ENCODE measurements at regions not wholly inside any gene's neighbourhood (a gene's known extent, or its start where the extent isn't known, plus 50 kb on each side); places are given as distances from the start of the nearest gene placed in this dataset.

DNA sequence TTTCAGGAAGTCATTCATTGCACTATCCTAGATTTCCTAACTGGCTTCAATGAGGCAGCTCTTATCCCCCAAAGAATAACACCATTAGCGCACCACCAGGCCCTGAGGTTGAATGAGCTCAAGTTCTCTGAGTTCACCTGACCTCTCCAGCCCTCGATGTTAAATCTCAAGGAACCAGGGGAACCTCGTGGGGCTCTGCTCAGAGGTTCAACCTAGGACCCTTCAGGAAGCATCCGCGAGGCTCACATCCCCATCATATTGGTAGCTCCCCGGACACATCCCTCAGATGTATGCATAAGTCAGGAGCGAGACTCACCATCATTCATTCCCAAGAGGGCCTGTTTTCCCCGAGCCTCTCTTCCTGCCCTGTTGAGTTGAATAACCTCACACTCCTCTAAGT, 145.6 kb upstream of the KLHL29 start:
- no peaks in the 10 kb centered on the region; a peak in 1 of 22 replicates for H3K9me3 ChIP-seq (replicated peaks in 1 of 11)
- H3K27ac ChIP-seq, result no peak overlapping the region
- H4K20me1 ChIP-seq, result no peaks in the 10 kb centered on the region
- H3K4me3 ChIP-seq, result no peak overlapping the region
- H3K9ac ChIP-seq, result no peak overlapping the region
- H3K36me3 ChIP-seq, result no peaks in the 10 kb centered on the region
- peaks cover 0 to 8% (median 0%) of the 10 kb centered on the region in 10 experiments; a peak in 4 of 20 replicates for H3K4me1 ChIP-seq
- no peak overlapping the region for H3K4me2 ChIP-seq
- H3K27me3 ChIP-seq, result no peaks in the 10 kb centered on the region
- TF ChIP-seq Cebpa-rat (IDR thresholded peaks at IDR 0.05), result no peak

DNA sequence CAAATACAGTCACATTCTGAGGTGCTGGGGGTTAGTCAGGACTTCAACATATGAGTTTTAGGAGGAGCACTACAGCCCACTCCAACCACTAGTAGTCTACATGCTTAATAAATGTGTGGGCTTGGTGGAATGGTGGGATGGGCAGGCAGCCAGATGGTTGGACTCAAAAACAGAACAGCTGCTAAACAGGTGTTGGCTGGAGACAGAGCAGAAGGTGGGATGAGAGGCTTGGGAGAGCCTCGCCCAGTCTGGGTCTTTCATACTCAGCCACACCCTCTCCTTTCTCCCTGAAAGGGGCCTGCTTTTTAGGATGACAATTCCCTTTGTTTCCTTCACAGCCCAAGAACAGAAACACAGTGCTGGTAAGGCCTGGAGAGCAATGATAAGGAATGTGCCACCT, 143.9 kb upstream of the KLHL29 start:
- no peak for TF ChIP-seq Cebpa-rat (IDR thresholded peaks at IDR 0.05)
- Histone ChIP-seq H3K4me1 (no peaks in the 10 kb centered on the region), H3K9me3 (replicated peaks in 1 of 11) (no peaks in the 10 kb centered on the region; a peak in 1 of 22 replicates), H3K4me3 (no peak overlapping the region), H3K27ac (no peak overlapping the region), H3K36me3 (no peaks in the 10 kb centered on the region), H3K9ac (no peak overlapping the region), H3K4me2 (no peak overlapping the region), H4K20me1 (no peaks in the 10 kb centered on the region), H3K27me3 (no peaks in the 10 kb centered on the region)

DNA sequence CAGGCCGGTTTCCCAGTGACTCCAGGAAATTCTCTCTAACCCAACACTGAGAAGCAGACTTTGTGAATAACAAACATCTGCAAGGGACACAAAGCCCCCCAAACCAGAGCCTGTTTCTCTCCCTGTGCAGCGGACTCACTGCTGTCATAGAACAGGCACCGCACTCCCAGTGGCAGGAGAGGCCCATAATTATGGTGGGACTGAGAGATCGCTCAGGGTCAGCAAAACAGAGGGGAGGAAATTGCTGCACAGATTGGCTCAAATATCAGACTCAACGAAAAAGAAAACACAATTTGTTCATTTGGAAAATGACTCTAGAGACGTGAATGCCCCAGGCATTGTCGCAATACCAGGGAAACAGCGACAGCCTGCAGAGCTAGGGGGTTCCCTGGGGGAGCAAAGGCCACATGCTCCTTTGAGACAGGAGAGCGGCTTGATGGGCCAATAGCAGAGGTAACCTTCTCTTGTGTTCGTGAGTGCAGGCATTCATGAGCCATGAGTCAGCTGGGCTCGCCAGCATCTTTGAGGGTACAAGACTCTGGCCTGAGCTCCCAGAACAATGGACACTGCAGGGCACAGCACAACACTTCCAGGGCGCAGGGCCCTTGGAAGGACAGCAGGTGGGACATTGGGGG, 143.3 kb upstream of the KLHL29 start:
- no peaks in the 10 kb centered on the region for H3K4me1 ChIP-seq
- no peaks in the 10 kb centered on the region for H4K20me1 ChIP-seq
- no peaks in the 10 kb centered on the region for H3K27me3 ChIP-seq
- no peak overlapping the region for H3K27ac ChIP-seq
- no peak overlapping the region for H3K4me2 ChIP-seq
- H3K36me3 ChIP-seq, result no peaks in the 10 kb centered on the region
- TF ChIP-seq Cebpa-rat (IDR thresholded peaks at IDR 0.05), result no peak
- H3K9ac ChIP-seq, result no peak overlapping the region
- no peak overlapping the region for H3K4me3 ChIP-seq
- no peaks in the 10 kb centered on the region; a peak in 1 of 22 replicates for H3K9me3 ChIP-seq (replicated peaks in 1 of 11)

DNA sequence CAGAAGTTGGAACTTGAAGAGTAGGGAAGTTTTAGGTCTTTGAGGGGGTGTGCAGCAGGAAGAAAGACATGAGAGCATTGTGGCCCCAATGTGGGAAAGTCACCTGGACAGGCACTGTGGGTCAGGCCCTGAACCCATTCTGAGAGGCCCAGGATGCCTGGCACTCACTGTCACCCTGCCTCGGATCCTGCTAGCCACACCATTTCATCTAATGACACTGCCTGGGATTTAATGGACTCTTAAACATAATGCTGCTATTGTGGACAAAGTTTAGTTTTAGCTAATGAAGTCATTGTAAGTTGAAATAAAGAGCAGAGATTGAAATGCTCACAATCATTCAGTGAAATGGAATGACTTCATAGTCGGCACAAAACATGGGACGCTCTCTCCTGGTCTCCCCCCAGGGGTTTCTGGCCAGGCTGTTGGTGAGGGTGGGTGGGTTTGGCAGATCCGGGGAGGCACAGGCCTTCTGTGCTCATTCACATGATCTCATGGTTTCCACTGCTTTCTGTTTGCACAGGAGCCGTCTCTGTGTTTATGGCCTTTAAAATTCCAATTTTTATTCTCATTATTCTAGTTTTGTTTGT, 141.8 kb upstream of the KLHL29 start:
- Histone ChIP-seq H3K4me1 (no peaks in the 10 kb centered on the region), H3K36me3 (no peaks in the 10 kb centered on the region), H4K20me1 (no peaks in the 10 kb centered on the region), H3K9ac (no peak overlapping the region), H3K27ac (no peak overlapping the region), H3K27me3 (no peaks in the 10 kb centered on the region), H3K9me3 (replicated peaks in 1 of 11) (no peaks in the 10 kb centered on the region; a peak in 1 of 22 replicates), H3K4me2 (no peak overlapping the region), H3K4me3 (no peak overlapping the region)
- TF ChIP-seq Cebpa-rat (IDR thresholded peaks at IDR 0.05), result no peak

DNA sequence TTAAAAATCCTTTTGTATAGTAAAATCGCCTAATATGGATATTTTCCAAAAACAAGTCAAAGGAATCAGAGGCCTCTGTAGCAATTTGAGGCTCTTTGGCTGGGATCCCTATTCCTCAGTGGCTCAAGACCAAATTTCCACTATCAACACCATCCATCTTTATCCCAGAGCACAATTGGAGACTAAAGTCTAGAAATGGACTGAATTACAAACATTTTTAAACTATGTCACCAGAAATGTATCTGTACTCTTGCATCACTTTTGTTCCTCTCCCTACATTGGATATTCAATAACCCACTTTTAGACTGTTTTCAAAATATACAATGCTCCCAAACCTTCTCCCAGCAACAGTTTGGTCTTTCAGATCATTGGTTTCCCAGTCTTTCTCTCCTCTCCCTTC, 140.4 kb upstream of the KLHL29 start:
- Histone ChIP-seq H4K20me1 (no peaks in the 10 kb centered on the region), H3K4me2 (no peak overlapping the region), H3K4me3 (no peak overlapping the region), H3K27ac (no peak overlapping the region), H3K9me3 (replicated peaks in 1 of 11) (no peaks in the 10 kb centered on the region; a peak in 1 of 22 replicates), H3K9ac (no peak overlapping the region), H3K36me3 (no peaks in the 10 kb centered on the region), H3K4me1 (no peaks in the 10 kb centered on the region), H3K27me3 (no peaks in the 10 kb centered on the region)
- no peak for TF ChIP-seq Cebpa-rat (IDR thresholded peaks at IDR 0.05)

DNA sequence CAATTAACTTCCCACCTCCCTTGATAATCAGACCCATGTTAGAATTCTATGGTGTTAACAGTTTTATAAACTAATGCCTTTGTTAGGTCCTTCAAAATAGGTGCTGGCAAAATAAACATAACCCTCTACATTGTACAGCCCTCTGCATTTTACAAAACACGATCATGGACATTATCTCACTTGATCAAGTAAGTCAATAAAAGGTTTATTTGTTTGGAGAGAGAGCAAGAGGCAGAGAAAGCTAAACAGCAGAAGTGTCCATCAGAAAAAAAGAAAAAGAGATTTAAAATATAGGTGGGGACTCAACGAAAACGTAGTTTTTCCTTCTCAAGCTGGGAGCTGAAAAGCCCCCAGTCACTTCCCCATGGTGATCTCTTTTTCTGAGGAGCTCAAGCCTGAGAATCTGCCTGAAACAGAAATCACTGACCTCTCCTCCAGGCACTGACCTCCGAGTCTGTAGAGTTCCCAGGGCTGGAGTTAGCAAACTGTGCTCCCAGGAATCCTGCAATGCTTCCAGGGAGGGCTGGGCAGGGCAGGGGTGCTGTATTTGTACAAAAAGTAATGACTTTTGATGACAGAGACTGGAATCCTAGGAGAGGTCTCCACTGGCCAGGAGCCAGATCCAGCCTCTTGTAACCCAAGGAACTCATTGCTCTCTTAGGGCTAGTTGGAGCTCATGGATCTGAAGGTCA, 137.8 kb upstream of the KLHL29 start:
- Histone ChIP-seq H3K9me3 (replicated peaks in 1 of 11) (no peaks in the 10 kb centered on the region), H3K27ac (no peak overlapping the region), H3K4me2 (no peak overlapping the region), H3K27me3 (no peaks in the 10 kb centered on the region), H3K36me3 (no peaks in the 10 kb centered on the region), H4K20me1 (no peaks in the 10 kb centered on the region), H3K4me3 (no peak overlapping the region), H3K9ac (no peak overlapping the region), H3K4me1 (no peaks in the 10 kb centered on the region)
- no peak for TF ChIP-seq Cebpa-rat (IDR thresholded peaks at IDR 0.05)

DNA sequence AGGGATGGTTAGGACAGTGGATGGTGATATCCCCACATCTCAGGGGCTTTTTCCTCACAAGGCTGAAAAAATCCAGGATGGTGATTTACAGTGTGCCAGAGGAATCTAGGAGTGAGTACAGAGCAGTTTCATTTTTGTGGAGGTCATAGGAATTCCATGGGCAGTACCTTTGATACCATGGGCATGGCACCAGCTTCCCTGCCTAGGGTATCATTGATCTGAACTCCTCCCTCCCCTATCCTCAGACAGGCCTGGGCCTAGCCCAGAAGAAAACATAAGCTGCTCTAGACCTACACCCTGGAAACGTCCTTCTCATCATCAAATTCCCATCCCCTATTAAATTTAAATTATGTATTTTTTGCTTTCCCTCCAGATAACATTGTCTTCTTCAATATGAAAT, 136.3 kb upstream of the KLHL29 start:
- H3K4me2 ChIP-seq, result no peak overlapping the region
- no peaks in the 10 kb centered on the region for H3K36me3 ChIP-seq
- H4K20me1 ChIP-seq, result no peaks in the 10 kb centered on the region
- H3K27me3 ChIP-seq, result no peaks in the 10 kb centered on the region
- no peak for TF ChIP-seq Cebpa-rat (IDR thresholded peaks at IDR 0.05)
- no peak overlapping the region for H3K27ac ChIP-seq
- no peak overlapping the region for H3K9ac ChIP-seq
- no peaks in the 10 kb centered on the region for H3K9me3 ChIP-seq (replicated peaks in 1 of 11)
- no peaks in the 10 kb centered on the region for H3K4me1 ChIP-seq
- H3K4me3 ChIP-seq, result no peak overlapping the region

DNA sequence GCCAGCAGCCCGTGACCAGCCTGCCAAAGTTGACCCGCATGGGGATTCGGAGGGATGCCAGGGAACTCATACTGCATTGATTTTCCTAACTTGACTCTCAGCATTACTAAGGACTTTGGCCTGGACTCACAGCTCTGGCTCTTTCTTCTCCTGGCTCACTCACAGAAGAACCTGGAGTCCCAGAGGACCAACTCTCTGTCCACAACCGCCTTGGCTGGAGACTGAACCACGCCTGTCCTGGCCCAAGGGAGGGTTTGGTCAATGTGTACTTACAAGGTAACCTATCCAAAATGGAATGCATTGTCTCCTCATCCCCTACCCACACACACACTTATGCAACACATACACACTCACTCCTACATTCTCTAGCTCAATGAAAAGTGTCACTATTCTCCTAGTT, 135.6 kb upstream of the KLHL29 start:
- Histone ChIP-seq H3K27me3 (no peaks in the 10 kb centered on the region), H3K36me3 (no peaks in the 10 kb centered on the region), H3K4me1 (no peaks in the 10 kb centered on the region), H3K4me2 (no peak overlapping the region), H4K20me1 (no peaks in the 10 kb centered on the region), H3K9me3 (replicated peaks in 1 of 11) (no peaks in the 10 kb centered on the region), H3K9ac (no peak overlapping the region), H3K4me3 (no peak overlapping the region), H3K27ac (no peak overlapping the region)
- TF ChIP-seq Cebpa-rat (IDR thresholded peaks at IDR 0.05), result no peak

DNA sequence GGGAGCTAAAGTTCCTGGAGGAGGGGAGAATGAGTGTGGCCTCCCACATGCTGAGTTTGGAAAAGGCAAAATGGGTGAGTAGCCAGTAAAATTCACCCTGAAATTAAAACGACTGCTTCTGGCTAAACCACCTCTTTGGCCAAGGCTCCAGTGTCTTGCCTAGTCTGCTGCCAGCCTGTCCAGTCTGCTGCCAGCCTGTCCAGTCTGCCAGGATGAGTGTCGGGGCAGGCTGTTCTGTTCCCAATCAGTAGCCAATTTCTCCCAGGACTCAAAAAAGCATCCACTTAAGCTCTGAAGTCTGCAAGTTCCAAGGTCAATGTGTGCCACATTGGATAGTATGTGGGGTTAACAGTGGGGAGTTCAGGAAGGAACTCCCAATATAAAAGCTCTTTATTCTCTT, 134.6 kb upstream of the KLHL29 start:
- Histone ChIP-seq H3K4me3 (no peak overlapping the region), H3K36me3 (no peaks in the 10 kb centered on the region), H3K27me3 (no peaks in the 10 kb centered on the region)

DNA sequence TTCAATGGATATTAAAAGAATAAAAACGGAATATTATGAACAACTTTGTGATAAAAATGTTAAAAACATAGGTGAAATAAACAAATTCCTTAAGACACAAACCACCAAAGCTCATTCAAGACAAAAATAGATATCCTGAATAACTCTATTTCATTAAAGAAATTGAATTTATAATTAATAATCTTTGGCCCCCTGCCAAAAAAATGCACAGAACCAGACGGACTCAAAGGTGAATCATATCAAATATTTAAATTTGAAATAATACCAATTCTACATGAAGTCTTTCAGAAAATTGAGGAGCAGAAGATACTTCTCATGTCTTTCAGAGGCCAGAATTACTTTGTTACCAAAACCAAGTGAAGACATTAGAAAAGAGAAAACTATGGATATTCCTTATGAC, 128.3 kb upstream of the KLHL29 start:
- no peaks in the 10 kb centered on the region for H4K20me1 ChIP-seq
- H3K4me2 ChIP-seq, result no peak overlapping the region
- no peak overlapping the region for H3K27ac ChIP-seq
- no peaks in the 10 kb centered on the region for H3K9me3 ChIP-seq (replicated peaks in 1 of 11)
- no peaks in the 10 kb centered on the region for H3K27me3 ChIP-seq
- H3K4me3 ChIP-seq, result no peak overlapping the region
- TF ChIP-seq Cebpa-rat (IDR thresholded peaks at IDR 0.05), result no peak
- no peaks in the 10 kb centered on the region for H3K36me3 ChIP-seq
- no peak overlapping the region for H3K9ac ChIP-seq
- no peaks in the 10 kb centered on the region for H3K4me1 ChIP-seq

More for the DNA sequence above, 134.6 kb upstream of the KLHL29 start:
- Histone ChIP-seq H3K27ac (no peak overlapping the region), H3K4me1 (no peaks in the 10 kb centered on the region), H3K4me2 (no peak overlapping the region), H3K9me3 (replicated peaks in 1 of 11) (no peaks in the 10 kb centered on the region), H3K9ac (no peak overlapping the region), H4K20me1 (no peaks in the 10 kb centered on the region)
- TF ChIP-seq Cebpa-rat (IDR thresholded peaks at IDR 0.05), result no peak
